GM21576 (cell line): ENCODE measurements at regions not wholly inside any gene's neighbourhood (a gene's known extent, or its start where the extent isn't known, plus 50 kb on each side); places are given as distances from the start of the nearest gene placed in this dataset.
A peak's percentile ranks its signal among the peaks of the same experiment; 100 is the strongest.

Experiments used
- ATAC-seq: cut with Tn5 transposase; IDR thresholded peaks from one replicate; pipeline ENCODE4 v1.9.1; 2021; ENCODE audit warnings: mild to moderate bottlenecking, moderate library complexity; ENCODE audit not compliant: unreplicated experiment

DNA sequence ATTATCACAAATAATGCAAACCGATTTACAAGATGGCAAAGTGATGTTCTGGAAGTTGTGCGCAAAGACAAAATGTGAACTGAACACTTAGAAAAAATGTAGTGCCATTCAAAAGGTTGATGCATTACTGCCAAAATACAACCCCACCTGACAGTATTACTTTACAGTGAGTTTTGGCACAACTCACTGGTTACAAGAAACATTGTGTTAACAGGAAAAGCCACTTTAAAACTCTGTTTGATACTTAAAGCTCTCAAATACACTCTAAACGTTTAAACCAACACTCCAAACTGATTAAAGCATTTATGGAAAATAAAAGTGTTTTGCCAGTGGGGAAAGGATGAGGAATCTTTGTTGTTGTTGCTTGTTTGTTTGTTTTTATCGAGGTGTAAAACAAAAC lies 173.4 kb upstream of the SATB2 start:
- ATAC-seq, result no peak

DNA sequence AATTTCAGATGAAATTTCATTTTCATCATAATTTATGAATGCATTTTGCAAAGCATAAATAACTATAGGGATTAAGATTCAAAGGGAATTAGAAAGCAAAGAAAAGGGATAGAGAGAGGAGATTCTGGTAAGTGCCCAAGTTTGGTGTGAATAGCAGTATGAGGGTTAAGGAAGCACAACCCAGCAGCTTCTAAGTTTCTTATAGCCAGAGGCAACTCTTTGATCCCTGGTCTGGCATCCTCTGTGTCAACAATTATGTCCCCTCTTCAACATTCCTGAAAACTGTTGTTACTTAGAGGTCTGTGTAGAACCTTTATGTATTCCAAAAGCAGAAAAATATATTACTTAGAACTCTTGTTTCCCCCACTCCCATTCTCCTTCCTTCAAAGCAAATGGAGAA lies 171.6 kb upstream of the SATB2 start:
- ATAC-seq, result no peak

DNA sequence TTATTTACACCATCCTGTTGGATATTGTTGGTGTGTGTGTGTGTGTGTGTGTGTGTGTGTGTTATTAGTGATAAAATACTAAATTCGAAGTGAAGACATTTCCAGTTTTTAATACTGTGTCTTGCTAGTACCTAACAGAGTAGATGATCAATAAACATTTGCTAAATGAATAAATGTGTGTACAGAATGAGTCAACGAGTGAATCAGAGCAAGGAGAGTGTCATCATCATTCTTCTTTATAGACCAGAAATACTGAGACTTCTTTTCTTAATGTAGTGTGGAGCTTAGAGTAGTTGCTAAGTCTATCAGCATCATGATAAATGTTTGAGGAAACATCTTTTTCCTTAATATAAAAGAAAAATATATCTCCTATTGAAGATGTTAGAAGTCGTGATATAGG lies 169.7 kb upstream of the SATB2 start:
- no peak for ATAC-seq

DNA sequence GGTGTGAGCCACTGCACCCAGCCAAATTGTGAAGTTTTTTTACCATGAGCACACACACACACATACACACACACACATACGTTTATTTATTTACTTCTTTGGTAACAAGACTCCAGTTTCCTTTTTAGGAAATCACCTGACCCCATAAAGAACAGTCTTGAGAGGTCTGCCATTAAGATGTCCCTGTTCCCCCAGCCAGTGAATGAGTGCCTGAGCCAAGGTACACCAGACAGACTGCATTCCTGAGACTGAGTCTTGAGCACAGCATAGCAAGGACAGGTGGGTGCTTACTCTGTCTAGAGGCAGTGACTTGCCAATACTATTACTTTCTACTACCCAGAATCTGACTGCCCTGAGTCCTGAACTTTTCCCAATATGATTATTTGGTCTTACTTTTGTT lies 167.2 kb upstream of the SATB2 start:
- ATAC-seq, result no peak

DNA sequence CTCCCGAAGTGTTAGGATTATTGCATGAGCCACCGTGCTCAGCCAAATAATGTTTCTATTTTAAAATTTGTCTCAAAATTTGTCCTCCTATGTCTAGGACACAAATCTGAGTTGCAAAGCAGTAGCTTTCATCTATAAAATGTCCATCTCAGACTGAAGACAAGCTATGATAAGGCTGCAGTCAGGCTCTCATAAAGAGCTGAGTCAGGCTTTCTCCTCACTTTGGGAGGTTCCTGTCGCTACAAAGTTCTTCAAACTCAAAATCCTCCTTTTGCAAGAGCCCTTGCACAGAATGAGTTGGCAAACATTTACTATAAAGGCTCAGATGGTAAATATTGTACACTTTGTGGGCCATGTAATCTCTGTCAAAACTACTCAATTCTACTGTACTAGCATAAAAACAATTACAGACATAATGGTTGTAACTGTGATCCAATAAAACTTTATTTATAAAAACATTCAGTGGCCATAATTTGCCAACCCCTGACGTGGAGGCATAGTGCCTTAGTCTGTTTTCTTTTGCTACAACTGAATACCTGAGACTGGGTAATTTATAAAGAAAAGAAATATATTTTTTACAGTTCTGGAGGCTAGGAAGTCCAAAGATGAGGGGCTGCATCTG lies 154.9 kb upstream of the SATB2 start:
- ATAC-seq, result no peak

DNA sequence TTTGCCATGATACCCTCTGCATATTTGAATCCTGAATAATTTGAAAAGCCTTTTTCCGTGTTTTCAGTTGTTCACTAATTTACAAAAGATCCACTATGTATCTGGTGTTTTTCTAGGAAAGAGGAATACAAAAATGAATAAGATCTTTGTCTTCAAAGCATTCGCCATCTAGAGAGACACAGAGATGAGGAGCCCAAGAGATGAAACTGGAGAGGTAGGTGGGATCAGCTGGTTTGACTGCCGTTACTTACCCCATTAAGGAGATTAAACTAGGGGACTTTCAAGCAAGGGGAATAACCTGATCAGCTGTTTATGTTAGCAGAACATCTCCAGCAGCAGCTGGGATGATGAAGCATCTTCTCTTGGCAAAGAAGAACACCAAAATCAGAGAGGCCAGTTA lies 150.2 kb upstream of the SATB2 start:
- ATAC-seq, result no peak

DNA sequence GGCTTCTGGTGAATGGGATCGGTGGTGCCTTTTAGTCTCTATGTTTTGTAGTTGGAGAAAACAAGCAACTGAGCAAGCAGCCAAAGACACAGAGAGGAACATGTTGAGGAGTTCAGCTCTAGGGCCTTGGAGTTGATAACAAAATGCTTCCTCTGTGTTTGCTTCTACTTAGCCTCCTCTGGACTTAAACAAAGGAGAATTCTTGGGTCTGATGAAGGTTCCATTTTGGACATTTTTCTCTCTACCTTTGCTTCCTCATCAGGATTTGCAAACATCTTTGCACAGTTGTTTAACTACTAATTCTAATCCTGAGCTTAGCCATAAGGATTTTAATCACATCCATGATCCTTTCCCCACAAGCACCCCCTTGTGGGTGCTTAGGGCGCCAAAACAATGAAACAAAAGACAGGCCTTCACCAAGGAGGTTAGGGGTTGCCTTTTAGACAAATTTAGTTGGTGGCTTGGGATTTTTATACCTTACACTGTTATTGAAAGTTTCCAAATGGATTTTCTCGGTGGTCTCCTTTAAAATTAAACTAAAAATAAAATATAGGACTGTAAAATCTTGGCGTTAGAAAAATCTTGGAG lies 148.5 kb upstream of the SATB2 start:
- no peak for ATAC-seq

DNA sequence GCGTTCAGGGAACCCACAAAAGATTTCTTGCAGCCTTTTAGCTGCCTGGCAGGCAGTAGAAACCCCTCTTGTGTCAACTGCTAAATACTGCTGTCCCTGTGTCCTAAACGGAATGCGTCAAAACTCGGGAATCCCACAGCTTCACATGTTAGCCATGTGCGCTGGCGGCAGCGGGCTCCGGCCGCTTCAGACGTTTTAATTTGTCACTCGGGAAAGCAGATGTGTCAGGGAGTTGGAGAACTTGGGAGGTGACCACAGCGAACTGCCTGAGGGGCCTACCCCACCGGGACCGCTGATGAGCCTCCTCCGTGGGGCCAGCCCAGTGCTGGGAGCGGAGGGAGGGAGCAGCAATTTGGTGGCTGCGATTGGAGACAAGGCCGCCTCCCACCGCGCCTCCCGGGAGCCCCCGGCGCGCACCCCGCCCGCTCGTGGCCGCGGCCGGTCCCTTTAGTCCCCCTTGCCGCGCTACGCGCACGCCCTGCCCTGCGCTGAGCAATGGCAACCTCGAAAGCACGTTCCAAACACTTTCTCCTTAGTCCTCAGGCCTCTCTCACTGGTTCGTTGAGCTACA lies 146.1 kb upstream of the SATB2 start:
- no peak for ATAC-seq

DNA sequence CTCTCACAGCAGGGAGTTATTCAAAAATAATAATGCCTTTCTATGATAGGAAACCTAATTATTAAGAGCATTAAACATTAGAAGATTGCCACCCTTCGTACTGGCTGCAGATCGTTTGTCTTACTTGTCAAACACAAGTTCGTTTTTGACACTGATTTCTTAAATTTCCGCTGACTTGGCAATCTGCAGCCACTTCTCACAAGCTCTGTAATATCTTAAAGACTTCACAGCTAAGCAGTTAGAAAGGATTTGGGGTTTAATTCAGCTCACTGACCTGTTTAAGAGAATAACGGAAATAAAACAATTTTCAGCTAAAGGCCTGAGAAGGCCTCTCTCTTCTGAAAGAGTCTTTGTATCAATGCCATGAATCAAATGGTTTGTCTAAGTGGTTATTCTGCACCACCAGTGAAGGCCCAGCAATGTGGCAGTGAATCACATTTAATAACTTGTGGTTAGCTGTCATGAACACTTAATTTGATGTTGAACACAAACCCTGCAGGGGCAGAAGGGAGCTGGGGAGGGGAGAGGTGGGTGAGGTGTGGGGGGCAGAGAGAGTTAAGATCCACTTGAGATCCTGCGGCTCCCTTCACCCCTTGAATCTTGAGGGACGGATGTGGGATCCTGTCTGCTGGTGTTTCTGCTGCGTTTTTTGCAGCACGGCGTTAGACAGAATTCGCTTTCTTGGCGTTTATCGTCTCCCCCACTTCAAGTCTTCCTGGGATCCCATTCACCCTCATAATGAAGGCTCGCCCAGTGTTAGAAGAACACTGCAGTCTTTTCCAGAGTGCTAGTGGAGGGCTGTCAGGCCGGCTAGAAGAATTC lies 145.4 kb upstream of the SATB2 start:
- ATAC-seq, result no peak

DNA sequence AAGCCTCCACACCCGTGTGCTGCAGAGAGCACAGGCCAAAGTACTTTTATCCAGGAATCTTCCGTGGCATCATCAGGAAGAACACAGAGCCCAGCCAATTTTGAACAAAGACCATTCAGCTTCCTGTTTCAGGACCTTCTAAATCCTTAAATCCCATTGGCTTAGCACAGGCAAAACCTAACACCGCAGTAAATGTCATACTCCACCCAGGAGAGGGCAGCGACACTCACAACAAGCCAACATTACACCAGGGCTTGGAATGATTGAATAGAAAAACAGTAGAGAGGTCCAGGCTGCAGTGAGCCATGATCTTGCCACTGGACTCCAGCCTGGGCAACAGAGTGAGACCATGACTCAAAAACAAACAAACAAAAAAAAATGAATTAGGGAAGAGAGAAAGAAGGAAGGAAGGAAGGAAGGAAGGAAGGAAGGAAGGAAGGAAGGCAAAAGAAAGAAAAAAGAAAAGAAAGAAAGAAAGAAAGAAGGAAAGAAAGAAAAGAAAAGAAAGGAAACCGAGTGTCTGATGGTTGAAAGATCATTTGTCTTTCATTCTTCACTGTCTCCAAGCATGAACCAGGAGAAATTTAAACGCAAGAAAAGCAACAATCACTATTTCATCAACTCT lies 144.6 kb upstream of the SATB2 start:
- ATAC-seq, result no peak

DNA sequence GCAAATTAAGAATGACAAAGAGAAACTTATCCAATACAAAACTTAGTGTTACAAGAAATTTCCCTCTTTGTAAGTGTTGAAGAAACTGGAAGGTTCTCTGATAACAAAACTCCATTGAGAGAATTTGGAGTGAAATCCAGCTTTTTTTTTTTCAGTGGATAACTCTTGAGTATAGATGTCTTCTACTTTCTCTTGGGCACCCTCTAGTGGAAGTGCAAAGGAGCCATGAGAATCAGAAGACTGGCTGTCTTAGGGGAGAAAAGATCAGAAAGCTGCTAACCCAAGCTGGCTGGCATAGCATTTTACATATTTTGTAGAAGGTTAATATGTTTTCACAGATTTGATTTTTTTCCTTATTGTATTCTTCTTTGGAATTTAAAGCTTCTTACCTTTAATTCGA lies 138.8 kb upstream of the SATB2 start:
- peak; percentile 69 for ATAC-seq

DNA sequence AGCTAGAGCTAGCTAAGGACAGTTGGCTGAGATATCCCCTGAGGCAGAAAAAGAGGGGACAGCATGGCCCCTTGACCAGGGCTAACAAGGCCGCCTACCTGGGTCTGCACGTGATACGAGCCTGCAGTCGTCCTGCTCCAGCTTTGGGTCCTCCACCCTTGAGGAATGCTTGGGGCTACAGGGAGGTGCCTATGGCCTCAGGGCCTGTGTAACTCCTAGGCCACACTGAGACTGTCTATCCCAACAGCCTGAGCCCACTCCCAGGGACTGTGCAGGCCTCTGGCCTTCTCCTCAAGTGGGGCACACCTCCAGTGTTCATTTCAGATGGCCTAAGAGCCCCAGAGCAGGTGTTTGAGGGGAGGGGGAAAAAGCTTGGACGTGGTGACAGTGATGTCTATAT lies 136.7 kb upstream of the SATB2 start:
- ATAC-seq, result no peak

DNA sequence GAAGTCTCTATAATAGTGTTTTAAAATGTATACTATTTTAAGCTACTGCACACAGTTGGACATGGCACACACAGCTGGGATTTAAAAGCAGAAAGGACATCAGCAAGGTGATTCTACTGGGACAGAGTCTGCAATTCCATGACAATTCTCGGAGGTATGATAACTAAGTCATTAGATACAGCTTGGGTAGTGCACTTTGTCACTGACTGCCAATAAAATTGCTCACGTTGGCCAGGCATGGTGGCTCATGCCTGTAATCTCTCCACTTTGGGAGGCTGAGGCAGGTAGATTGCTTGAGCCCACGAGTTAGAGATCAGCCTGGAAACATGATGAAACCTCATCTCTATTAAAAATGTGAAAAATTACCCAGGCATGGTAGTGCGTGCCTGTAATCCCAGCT lies 134.1 kb upstream of the SATB2 start:
- no peak for ATAC-seq

DNA sequence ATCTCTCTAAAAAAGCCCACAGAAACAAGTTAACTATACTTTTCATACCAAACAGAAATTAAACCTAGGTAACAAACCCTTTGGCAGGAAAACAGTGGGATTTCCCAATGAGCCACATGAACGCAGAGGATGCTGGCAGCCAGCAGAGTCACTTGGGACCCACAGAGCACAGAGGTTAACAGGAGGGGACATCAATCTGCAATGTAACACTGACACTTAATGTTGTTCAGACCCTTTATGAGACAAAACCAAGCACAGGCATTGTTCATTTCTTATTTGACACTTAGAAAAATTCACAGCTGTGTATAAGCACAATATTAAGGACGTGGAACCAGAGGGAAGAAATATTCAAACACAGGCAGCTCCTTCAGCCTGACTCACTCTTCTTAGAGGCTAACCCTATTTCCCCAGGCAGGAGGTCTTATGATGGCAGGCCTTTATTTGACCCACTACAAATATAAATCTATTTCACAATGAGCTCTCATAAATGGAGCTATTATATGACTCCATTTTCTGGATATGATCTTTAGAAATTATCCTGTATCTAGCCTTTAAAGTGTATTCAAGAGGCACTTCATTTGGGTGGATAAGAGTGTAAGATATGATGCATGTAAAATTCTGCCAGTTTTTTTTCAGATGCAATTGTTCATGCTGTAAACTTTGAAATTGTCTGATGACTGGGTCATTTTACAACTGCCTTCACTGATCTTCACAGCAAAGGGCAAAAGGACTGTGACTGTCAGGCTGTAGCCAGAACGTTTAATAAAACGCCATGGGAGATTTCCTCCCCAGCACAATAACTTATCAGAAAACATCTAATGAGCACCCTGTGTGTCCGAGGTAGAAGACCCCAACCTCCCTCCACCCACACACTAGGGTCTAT lies 132.8 kb upstream of the SATB2 start:
- no peak for ATAC-seq

DNA sequence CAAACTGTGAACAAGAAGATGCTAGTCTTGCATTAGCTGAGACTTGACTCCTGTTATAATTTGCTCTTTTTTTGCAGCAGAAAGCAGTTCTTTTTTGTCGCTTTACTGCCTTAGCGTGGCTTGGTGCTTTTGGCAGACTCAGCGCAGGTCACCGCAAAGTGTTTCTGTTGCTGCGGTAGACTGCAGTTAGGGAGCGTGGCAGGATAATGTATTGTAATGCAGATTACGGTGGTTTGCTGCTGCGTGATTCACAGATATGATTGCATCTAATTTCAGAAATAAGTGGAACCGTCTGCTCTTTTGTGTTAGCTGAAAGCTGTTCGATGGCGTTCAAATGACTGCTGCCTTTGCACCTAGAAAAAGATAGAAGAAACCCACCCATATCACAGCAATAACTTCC lies 131.6 kb upstream of the SATB2 start:
- ATAC-seq, result no peak

DNA sequence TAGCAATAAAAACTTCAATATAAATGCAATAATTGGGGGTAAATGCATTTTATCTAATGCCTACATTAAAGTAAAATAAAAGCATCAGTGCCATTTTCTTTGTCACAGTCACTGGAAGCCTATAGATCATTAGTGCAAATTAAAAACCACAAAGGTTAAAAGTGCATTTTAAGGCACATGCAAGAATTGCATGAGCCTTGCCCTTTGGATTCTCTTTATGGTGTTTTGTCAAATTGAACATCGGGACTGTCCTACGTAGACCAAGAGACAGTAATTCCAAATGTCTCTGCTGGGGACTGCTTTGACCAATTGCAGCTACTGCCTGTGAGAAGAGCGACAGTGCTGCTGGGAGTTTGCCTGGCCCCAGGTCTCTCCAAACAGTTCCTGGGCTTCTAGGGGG lies 130.3 kb upstream of the SATB2 start:
- no peak for ATAC-seq

DNA sequence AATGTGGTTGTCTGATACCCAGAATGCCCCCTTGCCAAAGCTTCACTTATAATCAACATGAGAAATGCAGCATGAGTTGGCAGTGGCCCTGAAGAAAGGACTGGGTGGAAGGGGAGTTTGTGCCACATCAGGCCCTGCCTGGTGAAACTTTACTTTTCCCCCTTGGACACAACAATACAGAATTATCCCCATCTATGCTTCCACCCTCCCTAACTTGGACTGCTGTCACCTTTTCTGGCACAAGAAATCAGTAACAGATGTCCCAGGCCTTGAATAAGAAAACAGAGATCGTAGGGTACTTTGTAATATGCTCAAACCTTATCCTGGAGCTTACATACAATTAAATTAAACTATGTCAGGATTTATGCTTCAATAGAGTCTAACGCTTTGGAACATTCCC lies 128.9 kb upstream of the SATB2 start:
- no peak for ATAC-seq

DNA sequence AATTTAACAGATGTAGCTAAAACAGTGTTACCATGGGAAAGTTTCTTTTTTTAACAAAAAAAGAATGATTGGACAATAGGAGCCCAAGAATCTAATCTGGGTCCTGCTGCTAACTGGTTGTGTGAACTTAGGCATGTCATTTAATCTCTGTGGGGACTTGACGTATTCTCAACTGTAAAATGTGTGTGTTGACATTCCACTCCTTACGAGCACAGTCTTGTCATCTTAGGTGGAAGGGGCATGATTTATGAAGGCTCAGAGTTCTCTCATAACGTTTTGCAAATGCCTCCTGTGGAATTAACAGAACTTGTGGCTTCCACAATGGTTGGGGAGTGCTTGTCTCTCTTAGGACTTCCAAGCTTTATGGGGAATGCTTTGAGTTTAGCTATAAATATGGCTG lies 125.9 kb upstream of the SATB2 start:
- no peak for ATAC-seq

DNA sequence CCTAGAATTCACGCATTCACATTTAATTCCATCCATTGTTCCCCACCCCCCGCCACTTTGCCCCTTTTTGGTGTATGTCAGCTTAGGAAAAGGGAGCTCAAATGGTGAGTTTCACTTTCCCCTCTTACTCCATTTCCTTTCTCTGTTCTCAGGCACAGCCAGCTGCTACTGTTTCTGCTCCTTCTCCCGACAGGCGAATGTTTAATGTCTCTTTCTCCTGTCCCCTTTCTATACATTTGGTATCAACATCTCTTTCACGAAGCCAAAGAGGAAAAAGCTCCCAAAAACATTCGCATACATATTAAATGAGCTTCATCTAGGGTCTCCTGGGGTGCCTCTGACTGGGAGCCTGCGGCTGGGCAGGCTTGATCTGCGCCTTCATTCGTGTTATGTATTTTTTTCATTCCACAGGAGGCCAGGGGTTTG lies 124.2 kb upstream of the SATB2 start:
- ATAC-seq, result no peak

DNA sequence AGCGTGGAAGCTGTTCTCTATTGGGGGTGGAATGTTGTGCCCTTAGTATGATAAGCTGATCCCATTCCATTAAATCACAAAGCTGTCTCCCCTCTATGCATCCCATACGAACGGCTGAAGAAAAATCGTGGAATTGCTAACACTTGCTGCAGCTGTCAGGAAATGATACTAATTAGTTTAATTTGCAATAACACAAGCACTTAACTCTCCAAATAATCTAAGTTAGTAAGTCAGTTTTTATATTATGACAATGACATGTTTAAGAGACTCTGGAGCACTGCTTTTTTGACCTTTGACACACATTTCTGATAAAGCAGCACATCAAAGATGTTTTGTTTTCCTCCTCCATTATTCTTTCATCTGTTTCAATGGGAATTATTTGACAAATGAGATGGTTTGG lies 123.7 kb upstream of the SATB2 start:
- no peak for ATAC-seq

DNA sequence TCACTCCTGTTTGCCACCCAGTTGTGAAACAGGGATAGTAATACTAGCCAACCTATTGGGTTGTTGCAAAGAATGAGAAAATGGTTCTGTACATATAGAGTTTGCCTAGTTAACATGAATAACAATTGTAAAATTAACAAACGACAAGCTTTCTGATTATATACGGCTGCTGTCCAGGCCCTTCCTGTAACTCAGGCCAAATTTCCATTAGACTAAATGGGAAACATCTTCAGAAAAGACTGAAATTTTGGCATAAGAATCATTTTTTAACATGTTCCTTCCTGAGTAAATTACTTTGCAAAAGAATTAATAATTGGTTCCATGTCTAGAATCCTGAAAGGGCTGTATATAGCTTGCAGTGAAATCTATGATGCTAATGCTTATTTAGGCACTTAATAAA lies 117.7 kb upstream of the SATB2 start:
- ATAC-seq, result no peak
